Heart left ventricle (tissue), 13 donors: ENCODE measurements at regions not wholly inside any gene's neighbourhood (a gene's known extent, or its start where the extent isn't known, plus 50 kb on each side); places are given as distances from the start of the nearest gene placed in this dataset.

ENCODE experiments used
- CTCF ChIP-seq, 12 donors: fragments of 200-600 bp; sonication (generic) in 4 of 12; IDR thresholded peaks; one replicate each; pipeline versions ENCODE4 v1.5.0 to v1.8.0; 2018 to 2022; ENCODE audit warnings: antibody characterized with exemption in 12 of 12, mild to moderate bottlenecking in 5 of 12
- POLR2A ChIP-seq, 2 donors: fragments of 450-650 bp; IDR thresholded peaks; one replicate each; pipeline ENCODE4 v1.6.1; 2017; ENCODE audit warnings: antibody characterized with exemption in 2 of 2, mild to moderate bottlenecking in 2 of 2, moderate library complexity in 2 of 2
- donor health status: ischemic (EF 13 %, LVEDD 7.1; RV severe dilation, severe dysfunction).
- donor health status: DM: no; HTN: yes; CAD: no.
- donor health status: DM: no; HTN: no; CAD: no.
- donor health status: ischemic (EF 25% LVEDD 6.9; RV normal size, moderate dysfunction).
- donor health status: ischemic (EF 25% LVEDD 5.7; RV mildly dilated, moderate dysfunction).
- donor health status: ischemic (EF 35%, LVEDD 5.7; RV mildly dilated, moderate dysfunction).
- donor health status: nonischemic (EF 11% LVEDD 7.7; RV severe dilation, severe dysfunction).
- donor health status: DM: yes; HTN: yes; CAD: no.
- donor health status: PGD.
- donor health status: ischemic (EF 29% LVEDD 5.4; RV normal size, mild dysfunction).
- donor health status: nonischemic (EF 23%, LVEDD 6.1; RV moderate dilation, normal function).

GRCh38 chr2:139217641-139218040 is 437.5 kb upstream of the NXPH2 start:
- TF ChIP-seq POLR2A (IDR thresholded peaks at IDR 0.05) (no peak), CTCF (IDR thresholded peaks at IDR 0.05) (no peak)
